ENCODE measurements at regions not wholly inside any gene's neighbourhood (a gene's known extent, or its start where the extent isn't known, plus 50 kb on each side); places are given as distances from the start of the nearest gene placed in this dataset.

- Histone ChIP-seq H3K4me3 (no peak overlapping the region), H3K4me1 (no peaks in the 10 kb centered on the region), H3K27me3 (replicated peaks in 1 of 7) (peaks cover 0 to 5% (median 0%) of the 10 kb centered on the region in 7 donors), H3K36me3 (no peaks in the 10 kb centered on the region), H3K9me3 (no peaks in the 10 kb centered on the region), H3K27ac (no peak overlapping the region)
- WGBS, 5 donors, result 80 to 95% (median 83%) methylated on average over 2 of the region's 2 CpGs
- no peak for DNase-seq
- intact Hi-C loops (cut with DNase I; ENCODE audit: low total_unique reads), result no loop called here
- TF ChIP-seq POLR2A (IDR thresholded peaks at IDR 0.05) (no peak), POLR2AphosphoS5 (IDR thresholded peaks at IDR 0.05) (no peak)
- TF ChIP-seq, protein P1, sequence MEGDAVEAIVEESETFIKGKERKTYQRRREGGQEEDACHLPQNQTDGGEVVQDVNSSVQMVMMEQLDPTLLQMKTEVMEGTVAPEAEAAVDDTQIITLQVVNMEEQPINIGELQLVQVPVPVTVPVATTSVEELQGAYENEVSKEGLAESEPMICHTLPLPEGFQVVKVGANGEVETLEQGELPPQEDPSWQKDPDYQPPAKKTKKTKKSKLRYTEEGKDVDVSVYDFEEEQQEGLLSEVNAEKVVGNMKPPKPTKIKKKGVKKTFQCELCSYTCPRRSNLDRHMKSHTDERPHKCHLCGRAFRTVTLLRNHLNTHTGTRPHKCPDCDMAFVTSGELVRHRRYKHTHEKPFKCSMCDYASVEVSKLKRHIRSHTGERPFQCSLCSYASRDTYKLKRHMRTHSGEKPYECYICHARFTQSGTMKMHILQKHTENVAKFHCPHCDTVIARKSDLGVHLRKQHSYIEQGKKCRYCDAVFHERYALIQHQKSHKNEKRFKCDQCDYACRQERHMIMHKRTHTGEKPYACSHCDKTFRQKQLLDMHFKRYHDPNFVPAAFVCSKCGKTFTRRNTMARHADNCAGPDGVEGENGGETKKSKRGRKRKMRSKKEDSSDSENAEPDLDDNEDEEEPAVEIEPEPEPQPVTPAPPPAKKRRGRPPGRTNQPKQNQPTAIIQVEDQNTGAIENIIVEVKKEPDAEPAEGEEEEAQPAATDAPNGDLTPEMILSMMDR (IDR thresholded peaks at IDR 0.05 in 8 of 11, conservative IDR thresholded peaks at IDR 0.05 in 3 of 11), result no peak
These were observed 386.6 kb upstream of the THBS1 start for GRCh38 chr15:39194106-39194830.

GRCh38 chr15:39195961-39196486, 384.9 kb upstream of the THBS1 start:
- intact Hi-C loops (cut with DNase I; ENCODE audit: low total_unique reads), result no loop called here
- WGBS, 5 donors, result 44 to 74% (median 66%) methylated on average over 3 of the region's 3 CpGs
- Histone ChIP-seq H3K4me1 (no peaks in the 10 kb centered on the region), H3K27me3 (replicated peaks in 1 of 7) (no peaks in the 10 kb centered on the region), H3K4me3 (no peak overlapping the region), H3K27ac (no peak overlapping the region), H3K9me3 (no peaks in the 10 kb centered on the region), H3K36me3 (no peaks in the 10 kb centered on the region)
- no peak for DNase-seq
- TF ChIP-seq, protein P1 (IDR thresholded peaks at IDR 0.05 in 8 of 11, conservative IDR thresholded peaks at IDR 0.05 in 3 of 11), result no peak
- TF ChIP-seq POLR2AphosphoS5 (IDR thresholded peaks at IDR 0.05) (no peak), POLR2A (IDR thresholded peaks at IDR 0.05) (no peak)

GRCh38 chr15:39198044-39199000, 382.6 kb upstream of the THBS1 start:
- H3K27ac ChIP-seq, result no peak overlapping the region
- intact Hi-C loops (cut with DNase I; ENCODE audit: low total_unique reads), result no loop called here
- no peak for TF ChIP-seq POLR2A (IDR thresholded peaks at IDR 0.05)
- no peak for TF ChIP-seq POLR2AphosphoS5 (IDR thresholded peaks at IDR 0.05)
- TF ChIP-seq, protein P1 (IDR thresholded peaks at IDR 0.05 in 8 of 11, conservative IDR thresholded peaks at IDR 0.05 in 3 of 11), result no peak
- no peaks in the 10 kb centered on the region for H3K27me3 ChIP-seq (replicated peaks in 1 of 7)
- H3K4me3 ChIP-seq, result no peak overlapping the region
- no peak for DNase-seq
- H3K36me3 ChIP-seq, result no peaks in the 10 kb centered on the region
- WGBS, 5 donors, result 81 to 87% (median 83%) methylated on average over 6 of the region's 6 CpGs
- no peaks in the 10 kb centered on the region for H3K4me1 ChIP-seq
- no peaks in the 10 kb centered on the region for H3K9me3 ChIP-seq

- Histone ChIP-seq H3K4me1 (no peaks in the 10 kb centered on the region), H3K9me3 (no peaks in the 10 kb centered on the region), H3K4me3 (no peak overlapping the region), H3K36me3 (no peaks in the 10 kb centered on the region), H3K27ac (no peak overlapping the region), H3K27me3 (replicated peaks in 1 of 7) (no peaks in the 10 kb centered on the region)
- intact Hi-C loops (cut with DNase I; ENCODE audit: low total_unique reads), result no loop called here
- WGBS, 5 donors, result 43 to 73% (median 71%) methylated on average over 2 of the region's 2 CpGs
- TF ChIP-seq POLR2A (IDR thresholded peaks at IDR 0.05), result no peak
- TF ChIP-seq, protein P1 (IDR thresholded peaks at IDR 0.05 in 8 of 11, conservative IDR thresholded peaks at IDR 0.05 in 3 of 11), result no peak
- TF ChIP-seq POLR2AphosphoS5 (IDR thresholded peaks at IDR 0.05), result no peak
- DNase-seq, result no peak
These were observed 381.8 kb upstream of the THBS1 start for GRCh38 chr15:39199076-39199475.

Measured in spleen (tissue), 11 donors.